Fibroblast of mammary gland (primary cell): ENCODE measurements at regions not wholly inside any gene's neighbourhood (a gene's known extent, or its start where the extent isn't known, plus 50 kb on each side); places are given as distances from the start of the nearest gene placed in this dataset.

Source experiments
- DNase-seq: peaks from one replicate; pipeline ENCODE4 v3.0.0-alpha.2; 2010; ENCODE audit warnings: low read depth
- H3K4me3 ChIP-seq: 2 replicates; pipeline ENCODE4 v1.5.1; 2011; ENCODE audit warnings: low read depth, mild to moderate bottlenecking, low read length, moderate library complexity; ENCODE audit not compliant: control insufficient read depth
- TF ChIP-seq, protein P1 (sequence below): conservative IDR thresholded peaks from 2 replicates; pipeline ENCODE4 v1.5.1; 2011; ENCODE audit warnings: low read depth, low read length, inconsistent platforms; ENCODE audit not compliant: control insufficient read depth, insufficient read depth

DNA sequence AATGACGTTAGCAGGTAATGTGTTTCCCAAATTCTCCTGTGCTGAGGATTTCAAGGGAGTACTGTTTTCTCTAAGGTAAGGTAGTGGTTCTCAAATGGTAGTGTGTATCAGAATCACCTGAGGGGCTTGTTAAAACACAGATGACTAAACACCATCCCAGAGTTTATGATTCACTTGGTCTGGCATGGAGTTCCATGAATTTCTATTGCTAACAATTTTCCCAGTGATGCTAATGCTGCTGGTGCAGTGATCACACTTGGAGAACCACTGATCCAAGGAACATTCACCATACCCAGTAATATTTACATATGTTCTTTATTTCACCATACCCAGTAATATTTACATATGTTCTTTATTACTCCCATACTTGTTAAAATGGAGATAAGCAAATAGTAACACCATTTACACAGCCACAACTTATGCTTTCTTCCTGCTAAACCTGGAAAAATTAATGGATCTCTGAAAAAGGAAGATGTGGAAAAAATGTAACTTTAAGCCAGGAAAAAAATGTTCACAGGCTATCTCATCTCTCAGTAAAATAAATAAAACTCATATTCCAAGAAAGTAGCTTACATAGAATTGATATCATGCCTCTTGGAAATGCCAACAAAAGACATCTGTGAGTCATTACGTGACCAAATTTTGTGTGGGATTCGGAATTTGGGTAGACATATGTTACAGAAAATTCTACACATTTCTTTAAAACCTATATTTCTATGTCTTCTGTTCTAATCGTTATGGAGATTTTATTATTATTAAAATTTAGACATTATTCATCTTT is 129.5 kb downstream of the MMUT start:
- no peak overlapping the region for H3K4me3 ChIP-seq
- TF ChIP-seq, protein P1, sequence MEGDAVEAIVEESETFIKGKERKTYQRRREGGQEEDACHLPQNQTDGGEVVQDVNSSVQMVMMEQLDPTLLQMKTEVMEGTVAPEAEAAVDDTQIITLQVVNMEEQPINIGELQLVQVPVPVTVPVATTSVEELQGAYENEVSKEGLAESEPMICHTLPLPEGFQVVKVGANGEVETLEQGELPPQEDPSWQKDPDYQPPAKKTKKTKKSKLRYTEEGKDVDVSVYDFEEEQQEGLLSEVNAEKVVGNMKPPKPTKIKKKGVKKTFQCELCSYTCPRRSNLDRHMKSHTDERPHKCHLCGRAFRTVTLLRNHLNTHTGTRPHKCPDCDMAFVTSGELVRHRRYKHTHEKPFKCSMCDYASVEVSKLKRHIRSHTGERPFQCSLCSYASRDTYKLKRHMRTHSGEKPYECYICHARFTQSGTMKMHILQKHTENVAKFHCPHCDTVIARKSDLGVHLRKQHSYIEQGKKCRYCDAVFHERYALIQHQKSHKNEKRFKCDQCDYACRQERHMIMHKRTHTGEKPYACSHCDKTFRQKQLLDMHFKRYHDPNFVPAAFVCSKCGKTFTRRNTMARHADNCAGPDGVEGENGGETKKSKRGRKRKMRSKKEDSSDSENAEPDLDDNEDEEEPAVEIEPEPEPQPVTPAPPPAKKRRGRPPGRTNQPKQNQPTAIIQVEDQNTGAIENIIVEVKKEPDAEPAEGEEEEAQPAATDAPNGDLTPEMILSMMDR = no peak
- DNase-seq = peak; percentile 43

DNA sequence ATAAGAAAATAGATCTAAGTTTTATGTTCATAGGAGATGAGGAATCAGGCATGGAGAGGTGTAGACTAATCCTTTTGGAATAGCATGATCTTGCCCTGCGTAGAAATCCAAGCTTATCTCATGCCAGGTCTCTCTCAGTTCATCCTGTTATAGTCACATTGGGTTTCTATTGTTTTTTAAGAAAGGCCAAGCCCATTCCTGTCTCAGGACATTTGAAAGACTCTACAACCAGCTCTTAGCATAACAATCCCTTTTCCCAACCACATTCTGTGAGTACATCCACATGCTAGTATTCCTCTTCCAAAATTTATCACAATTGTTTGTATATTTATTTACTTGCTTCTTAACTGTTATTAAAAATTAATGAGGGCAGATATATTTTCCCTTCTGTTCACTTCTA is 130.3 kb downstream of the MMUT start:
- H3K4me3 ChIP-seq = no peak overlapping the region
- TF ChIP-seq, protein P1 = no peak
- no peak for DNase-seq

DNA sequence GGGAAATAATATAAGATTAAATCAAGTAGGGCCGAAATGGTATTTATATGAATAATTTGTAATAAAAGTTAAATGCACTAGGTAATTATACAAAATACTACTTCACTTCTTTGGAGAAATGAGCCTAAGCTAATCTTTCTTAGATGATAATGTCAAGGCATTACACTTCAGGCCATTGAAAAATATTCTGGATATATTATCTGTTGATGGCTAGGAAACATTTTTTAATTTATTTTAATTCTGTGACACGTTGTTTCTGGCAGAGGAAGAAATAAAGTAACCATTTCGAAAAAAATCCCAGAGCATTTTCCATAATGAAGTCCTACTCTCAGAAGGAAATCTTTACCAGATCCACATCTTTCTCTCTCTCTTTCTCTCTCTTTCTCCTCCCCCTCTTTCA is 133.9 kb downstream of the MMUT start:
- no peak for DNase-seq
- no peak overlapping the region for H3K4me3 ChIP-seq
- TF ChIP-seq, protein P1 = no peak

DNA sequence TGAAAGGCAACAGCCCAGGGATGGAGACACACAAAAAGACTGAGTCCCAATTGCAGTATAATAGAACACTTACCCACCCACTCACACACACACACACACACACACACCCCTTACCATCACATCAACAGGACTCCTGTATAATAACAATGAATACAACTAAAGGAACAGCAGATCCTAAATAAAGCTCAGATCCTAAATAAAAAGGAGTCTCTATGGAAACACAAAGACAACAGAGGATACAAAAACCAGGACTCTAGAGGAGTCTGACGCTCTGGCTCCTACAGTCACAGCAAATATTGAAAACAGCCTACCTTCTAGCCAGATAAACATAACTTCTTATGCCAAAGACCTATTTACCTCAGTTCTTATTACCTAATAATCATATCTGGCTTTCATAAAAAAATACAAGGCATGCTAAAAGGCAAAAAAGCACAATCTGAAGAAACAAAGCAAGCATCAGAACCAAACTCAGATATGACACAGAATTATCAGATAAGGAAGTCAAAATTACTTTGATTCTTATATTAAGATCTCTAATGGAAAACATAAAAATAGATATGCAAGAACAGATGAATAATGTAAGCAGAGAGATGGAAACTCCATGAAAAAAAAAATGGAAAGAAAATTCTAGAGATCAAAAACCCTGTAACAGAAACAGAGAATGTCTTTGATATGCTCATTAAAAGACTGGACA is 134.9 kb downstream of the MMUT start:
- DNase-seq = no peak
- no peak overlapping the region for H3K4me3 ChIP-seq
- TF ChIP-seq, protein P1 = no peak

DNA sequence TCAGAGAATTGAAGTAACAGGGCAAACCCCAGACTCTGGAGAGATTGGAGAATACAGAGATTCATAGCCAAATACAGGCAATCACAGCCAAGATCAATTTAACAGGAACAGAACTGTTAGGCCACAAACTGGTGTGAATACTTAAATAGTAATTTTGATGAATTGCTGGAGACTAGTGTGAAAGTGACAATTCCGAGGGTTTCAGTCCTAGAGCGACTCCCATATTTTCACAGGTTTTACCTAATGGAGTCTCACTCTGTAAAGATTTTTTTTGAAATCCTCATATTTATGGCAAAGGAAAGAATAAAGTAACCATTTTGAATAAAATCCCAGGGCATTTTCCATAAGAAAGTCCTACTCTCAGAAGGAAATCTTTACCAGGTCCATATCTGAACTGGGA is 135.5 kb downstream of the MMUT start:
- TF ChIP-seq, protein P1 = no peak
- no peak for DNase-seq
- H3K4me3 ChIP-seq = no peak overlapping the region

DNA sequence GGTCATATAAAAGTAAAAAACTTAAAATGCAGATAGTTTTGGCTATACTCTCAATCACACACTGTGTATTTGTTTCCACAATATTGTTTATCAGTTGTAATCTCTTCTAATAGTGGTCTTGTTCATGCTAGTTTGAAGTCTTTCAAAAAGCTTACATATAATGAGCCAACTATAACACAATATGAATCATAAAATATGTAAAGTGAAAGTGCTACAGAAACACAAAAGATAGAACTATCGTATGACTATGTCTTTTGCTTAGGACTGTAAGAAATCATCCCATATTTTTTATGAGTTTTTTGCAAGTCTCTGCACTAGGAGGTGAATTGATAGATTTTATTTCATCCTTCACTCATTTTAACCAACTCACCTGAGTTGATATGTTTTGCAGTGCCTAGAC is 136.0 kb downstream of the MMUT start:
- DNase-seq = no peak
- no peak overlapping the region for H3K4me3 ChIP-seq
- TF ChIP-seq, protein P1 = no peak

DNA sequence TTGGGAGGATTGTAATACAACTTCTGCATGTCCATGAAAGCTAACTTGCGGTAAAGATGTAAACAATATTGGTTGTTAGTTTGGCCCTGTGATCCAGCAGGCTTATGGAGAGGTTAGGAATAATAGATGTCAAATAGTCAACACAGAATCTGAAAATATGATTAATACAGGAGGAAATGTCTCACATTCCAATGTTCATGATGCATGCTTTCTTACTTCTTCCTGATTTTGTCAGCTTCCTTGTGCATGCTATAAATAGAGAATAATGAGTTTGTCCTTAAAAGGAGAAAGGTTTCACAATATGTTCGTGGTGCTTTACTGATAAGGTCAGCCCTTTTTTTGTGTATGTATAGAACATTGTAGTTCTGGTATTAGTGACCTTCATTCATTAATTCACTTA is 136.7 kb downstream of the MMUT start:
- peak; percentile 42 for DNase-seq
- TF ChIP-seq, protein P1 = no peak
- H3K4me3 ChIP-seq = no peak overlapping the region
